Stimulated activated CD4-positive, alpha-beta T cell treated with anti-CD3 and anti-CD28 coated beads, Interleukin-4, amount 100 ng/mL, for 24 hours (primary cell): ENCODE measurements at regions not wholly inside any gene's neighbourhood (a gene's known extent, or its start where the extent isn't known, plus 50 kb on each side); places are given as distances from the start of the nearest gene placed in this dataset.

Source experiments
- DNase-seq: peaks from one replicate; pipeline ENCODE4 v3.0.0-alpha.2; 2020

- DNase-seq, result no peak
Measured at GRCh38 chr5:138664276-138664943, 88.8 kb upstream of the CTNNA1 start.

DNA sequence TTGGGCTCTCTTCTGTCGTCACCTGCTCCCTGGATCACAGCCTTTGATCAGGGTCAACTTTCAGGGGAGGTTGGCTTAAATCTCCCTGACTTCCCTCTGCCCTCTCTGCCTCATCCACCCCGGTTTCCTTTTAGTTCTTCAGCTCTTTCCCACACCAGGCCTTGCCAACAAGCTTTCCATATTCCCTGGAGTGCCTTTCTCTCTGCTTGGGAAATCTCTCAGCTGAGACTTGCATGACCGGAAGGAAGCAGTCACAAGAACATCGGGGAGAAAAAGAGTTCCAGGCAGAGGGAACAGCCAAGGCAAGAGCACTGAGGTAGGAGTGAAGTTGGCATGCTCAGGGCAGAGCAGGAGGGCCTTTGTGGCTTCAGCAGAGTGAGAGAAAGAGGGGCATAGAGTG, 88.4 kb upstream of the HSPA9 start:
- DNase-seq, result no peak

- DNase-seq, result no peak
Measured at GRCh38 chr5:138663009-138663408, 87.8 kb upstream of the HSPA9 start.

DNA sequence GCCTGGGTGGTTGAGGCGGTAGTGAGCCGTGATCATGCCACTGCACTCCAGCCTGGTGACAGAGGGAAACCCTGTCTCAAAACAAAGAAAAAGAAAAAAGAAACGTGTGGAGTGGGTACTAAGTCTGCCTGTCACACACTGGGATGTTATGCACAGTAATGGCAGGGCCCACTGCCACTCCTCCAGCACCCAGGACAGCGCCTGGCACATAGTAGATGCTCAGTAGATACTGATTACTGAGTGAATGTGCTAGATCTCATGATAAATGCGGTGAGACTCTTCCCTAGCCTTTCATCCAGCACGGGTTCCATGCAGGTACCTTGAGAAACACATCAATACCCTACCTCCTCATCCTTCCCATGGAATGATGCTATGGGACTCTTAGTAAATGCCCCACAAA, 87.4 kb upstream of the HSPA9 start:
- DNase-seq, result peak; percentile 45

- no peak for DNase-seq
Measured at GRCh38 chr5:138661991-138662434, 86.8 kb upstream of the HSPA9 start.

GRCh38 chr5:138661291-138661960, 86.2 kb upstream of the HSPA9 start:
- DNase-seq, result no peak

- DNase-seq, result no peak
Measured at GRCh38 chr5:138660051-138660572, 84.9 kb upstream of the HSPA9 start.

- DNase-seq, result no peak
Measured at GRCh38 chr5:138659561-138659960, 84.4 kb upstream of the HSPA9 start.

GRCh38 chr5:138659121-138659520, 83.9 kb upstream of the HSPA9 start:
- DNase-seq, result no peak

DNA sequence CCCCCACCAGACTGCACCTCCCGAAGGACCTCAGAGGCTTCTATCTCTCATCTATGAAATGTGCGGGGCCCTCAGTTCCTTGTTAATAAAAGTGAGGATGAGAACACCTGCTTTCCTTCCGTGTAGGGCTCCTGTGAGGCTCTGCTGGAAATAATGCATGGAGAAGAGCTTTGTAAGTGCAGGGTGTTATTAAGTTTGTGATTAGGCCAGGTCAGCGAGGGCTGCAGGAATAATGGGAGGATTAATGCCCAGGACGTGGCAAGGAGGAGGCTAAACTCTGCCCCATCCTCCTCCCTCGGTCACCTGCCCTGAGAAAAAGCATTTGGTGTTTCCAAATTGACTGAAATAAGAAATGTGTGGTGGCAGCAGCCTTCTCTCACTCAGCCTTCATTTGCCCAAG, 83.5 kb upstream of the HSPA9 start:
- no peak for DNase-seq

DNA sequence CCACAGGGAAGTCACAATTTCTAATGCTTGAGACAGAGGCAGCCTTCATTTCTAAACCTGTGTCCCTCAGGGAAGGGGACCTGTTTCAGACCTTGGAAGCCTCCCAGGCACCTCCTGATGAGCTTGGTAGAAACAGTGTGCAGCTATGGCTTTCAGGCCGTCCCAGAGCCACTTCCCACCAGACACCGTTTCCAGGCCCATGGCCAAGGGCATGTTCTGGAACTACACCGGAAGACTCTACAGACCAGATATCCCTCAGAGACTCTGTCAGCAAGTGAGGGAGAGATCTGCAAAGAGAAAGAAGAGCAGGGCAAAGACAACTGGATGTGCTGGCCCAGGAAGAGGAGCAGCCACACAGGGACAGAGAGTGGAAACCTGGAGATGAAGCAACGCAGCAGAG, 82.2 kb upstream of the HSPA9 start:
- no peak for DNase-seq

DNA sequence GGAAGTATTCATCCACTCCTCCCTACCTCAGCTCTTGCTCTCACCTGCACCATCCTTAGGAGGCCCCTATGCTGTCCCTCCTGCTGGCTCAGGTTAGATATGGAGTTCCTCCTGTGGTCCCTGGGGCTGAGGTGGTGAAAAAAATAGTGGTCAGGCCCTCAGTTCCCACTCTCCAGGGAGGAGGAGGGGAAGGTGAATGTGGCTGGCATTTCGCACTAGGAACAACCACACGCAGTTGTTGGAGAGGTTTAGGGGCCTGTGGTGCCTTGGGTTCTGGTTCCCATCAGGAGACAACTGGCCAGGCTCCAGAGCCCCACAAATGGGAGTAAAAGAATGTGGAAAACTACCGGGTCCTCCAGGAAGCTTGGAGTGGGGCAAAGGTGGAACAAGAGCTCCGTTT, 81.7 kb upstream of the HSPA9 start:
- no peak for DNase-seq

GRCh38 chr5:138655530-138656190, 80.5 kb upstream of the HSPA9 start:
- DNase-seq, result no peak

DNA sequence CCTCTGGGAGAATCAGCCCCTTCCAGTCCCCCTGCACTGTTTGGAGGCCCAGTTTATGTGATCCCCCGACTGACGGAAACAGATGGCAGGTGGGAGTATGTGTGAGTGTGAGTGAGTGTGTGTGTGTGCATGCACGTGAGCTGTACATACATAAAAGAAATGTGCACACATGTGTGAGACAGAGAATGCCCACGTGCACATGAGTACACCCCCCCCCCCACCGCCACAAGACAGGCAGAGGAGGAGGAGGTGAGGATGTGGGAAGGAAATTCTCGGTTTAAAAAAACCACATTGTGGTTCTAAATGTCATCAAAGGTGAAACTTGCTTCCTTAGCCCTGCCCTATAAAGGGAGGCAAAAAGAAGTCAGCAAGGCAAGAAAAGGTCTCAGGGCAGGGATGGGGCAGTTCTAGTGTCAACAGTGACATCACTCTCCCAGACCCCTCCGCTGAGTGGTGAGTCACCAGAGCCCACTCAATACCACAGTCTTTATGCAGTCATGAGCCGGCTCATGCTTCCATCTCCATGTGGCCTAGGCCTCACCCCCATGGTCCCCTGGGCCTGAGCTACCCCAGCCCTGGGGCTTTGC, 79.2 kb upstream of the HSPA9 start:
- DNase-seq, result peak; percentile 79

DNA sequence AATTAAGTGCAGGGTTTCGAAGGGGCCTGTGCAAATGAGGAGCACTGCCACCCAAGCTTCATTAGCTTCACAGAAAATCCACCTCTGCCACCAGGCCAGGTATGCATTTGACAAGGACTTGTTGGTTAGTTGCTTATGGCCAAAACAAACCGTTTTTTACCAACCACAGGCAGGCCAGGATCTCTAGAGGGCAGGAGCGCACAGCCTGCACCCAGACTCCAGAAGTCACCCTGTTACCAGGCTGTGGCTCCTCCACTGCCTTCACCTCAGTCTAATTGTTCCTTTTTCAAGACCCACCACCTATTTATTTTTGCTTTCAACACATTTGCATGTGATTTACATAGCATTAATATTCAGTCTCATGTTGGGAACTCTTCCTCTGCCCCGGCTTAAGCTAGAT, 78.3 kb upstream of the HSPA9 start:
- DNase-seq, result no peak

DNA sequence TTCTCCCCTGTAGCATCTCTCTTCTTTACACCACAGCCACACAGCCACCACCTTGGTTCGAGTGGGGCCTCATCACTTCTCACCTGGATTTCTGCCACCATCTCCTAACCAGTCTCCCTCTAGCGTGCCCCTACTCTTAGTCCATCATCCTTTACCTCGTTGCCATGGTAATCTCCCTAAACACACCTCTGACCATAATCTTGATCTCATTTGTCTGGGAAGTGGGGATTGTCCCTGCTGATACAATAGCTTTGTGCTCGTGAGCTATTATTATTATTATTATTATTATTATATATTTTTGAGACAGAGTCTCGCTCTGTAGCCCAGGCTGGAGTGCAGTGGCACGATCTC, 76.5 kb upstream of the HSPA9 start:
- DNase-seq, result no peak

GRCh38 chr5:138651058-138651766, 76.0 kb upstream of the HSPA9 start:
- DNase-seq, result no peak

DNA sequence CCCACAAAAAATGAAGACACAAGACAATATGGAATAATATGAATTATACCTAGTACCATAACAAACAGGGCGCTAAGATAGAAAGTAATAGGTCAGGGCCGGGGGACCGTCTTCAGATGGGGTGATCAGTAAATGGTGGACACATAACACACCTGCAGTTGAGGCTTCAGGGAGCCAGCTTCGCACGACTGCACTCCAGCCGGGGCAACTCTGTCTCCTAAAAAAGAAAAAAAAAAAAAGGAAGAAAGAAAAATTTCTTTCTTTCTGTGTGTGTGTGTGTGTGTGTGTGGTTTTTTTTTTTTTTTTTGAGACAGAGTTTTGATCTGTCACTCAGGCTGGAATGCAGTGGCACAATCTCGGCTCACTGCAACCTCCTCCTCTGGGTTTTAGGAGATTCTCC, 75.0 kb upstream of the HSPA9 start:
- no peak for DNase-seq

- no peak for DNase-seq
Measured at GRCh38 chr5:138649775-138650174, 74.6 kb upstream of the HSPA9 start.

GRCh38 chr5:138649316-138649720, 74.1 kb upstream of the HSPA9 start:
- DNase-seq, result no peak

GRCh38 chr5:138648841-138649240, 73.6 kb upstream of the HSPA9 start:
- no peak for DNase-seq

GRCh38 chr5:138647794-138648410, 72.7 kb upstream of the HSPA9 start:
- no peak for DNase-seq
